ENCODE measurements at regions not wholly inside any gene's neighbourhood (a gene's known extent, or its start where the extent isn't known, plus 50 kb on each side); places are given as distances from the start of the nearest gene placed in this dataset.

DNA sequence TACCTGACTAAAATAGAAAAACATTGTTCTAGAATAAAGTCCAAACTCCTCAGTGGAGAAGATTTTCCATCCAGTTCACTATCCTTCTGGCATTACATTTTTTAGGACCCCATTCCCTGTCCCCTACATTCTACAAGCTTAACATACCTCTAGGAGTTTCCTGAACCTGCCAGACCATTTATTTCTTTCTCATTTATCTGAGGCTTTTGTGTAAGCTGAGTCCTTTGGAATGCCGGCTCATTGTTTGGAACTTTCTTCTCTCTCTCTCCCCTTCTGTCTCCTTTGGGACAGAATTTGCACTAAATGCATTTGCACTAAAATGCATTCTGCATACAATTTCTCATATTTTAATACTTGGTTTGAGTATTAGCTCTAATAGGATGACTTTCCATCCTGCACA lies 393.0 kb upstream of the ANO3 start:
- H3K4me3 ChIP-seq = no peak overlapping the region
- intact Hi-C loops (cut with DNase I) = no loop called here
- ATAC-seq = no peak
- no peak for DNase-seq
- peaks cover 9% of the 10 kb centered on the region for H3K9me3 ChIP-seq
- peaks cover 12% of the 10 kb centered on the region for H3K4me1 ChIP-seq
- H3K27ac ChIP-seq = no peak overlapping the region
- H3K36me3 ChIP-seq (ENCODE audit: insufficient read depth in 1 of 2, low read depth in 1 of 2) = no peaks in the 10 kb centered on the region
- TF ChIP-seq, protein P1, sequence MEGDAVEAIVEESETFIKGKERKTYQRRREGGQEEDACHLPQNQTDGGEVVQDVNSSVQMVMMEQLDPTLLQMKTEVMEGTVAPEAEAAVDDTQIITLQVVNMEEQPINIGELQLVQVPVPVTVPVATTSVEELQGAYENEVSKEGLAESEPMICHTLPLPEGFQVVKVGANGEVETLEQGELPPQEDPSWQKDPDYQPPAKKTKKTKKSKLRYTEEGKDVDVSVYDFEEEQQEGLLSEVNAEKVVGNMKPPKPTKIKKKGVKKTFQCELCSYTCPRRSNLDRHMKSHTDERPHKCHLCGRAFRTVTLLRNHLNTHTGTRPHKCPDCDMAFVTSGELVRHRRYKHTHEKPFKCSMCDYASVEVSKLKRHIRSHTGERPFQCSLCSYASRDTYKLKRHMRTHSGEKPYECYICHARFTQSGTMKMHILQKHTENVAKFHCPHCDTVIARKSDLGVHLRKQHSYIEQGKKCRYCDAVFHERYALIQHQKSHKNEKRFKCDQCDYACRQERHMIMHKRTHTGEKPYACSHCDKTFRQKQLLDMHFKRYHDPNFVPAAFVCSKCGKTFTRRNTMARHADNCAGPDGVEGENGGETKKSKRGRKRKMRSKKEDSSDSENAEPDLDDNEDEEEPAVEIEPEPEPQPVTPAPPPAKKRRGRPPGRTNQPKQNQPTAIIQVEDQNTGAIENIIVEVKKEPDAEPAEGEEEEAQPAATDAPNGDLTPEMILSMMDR (IDR thresholded peaks at IDR 0.05) = no peak
- H3K27me3 ChIP-seq (ENCODE audit: insufficient read depth in 3 of 3, low read length in 2 of 3) = no peaks in the 10 kb centered on the region
- WGBS, 3 donors = 32 to 55% (median 42%) methylated on average over 1 of the region's 1 CpG

DNA sequence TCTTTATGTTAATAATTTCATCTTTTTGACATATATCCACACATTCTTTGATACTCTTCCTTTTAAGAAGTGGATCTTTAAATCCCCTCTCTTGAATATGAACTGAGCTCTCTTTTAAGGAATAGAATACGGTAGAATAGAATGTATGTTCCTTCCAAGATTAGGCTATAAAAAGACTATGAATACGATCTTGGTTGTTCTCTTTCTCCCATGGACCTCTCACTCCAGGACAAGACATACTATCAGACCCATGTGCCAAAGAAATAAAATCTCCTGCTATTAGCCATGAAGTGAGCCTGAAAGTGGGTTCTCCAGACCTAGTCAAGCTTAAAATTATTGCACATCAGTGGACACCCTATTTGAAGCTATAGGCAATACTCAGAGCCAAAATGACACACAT lies 392.2 kb upstream of the ANO3 start:
- intact Hi-C loops (cut with DNase I) = no loop called here
- H3K4me1 ChIP-seq = peaks cover 12% of the 10 kb centered on the region
- H3K4me3 ChIP-seq = no peak overlapping the region
- TF ChIP-seq, protein P1 (IDR thresholded peaks at IDR 0.05) = no peak
- H3K27me3 ChIP-seq (ENCODE audit: insufficient read depth in 3 of 3, low read length in 2 of 3) = no peaks in the 10 kb centered on the region
- DNase-seq (no peak), ATAC-seq (peak in 2 of 4 donors; percentile 59 to 72)
- peaks cover 8% of the 10 kb centered on the region for H3K9me3 ChIP-seq
- no peaks in the 10 kb centered on the region for H3K36me3 ChIP-seq (ENCODE audit: insufficient read depth in 1 of 2, low read depth in 1 of 2)
- H3K27ac ChIP-seq = no peak overlapping the region
- WGBS, 3 donors = 24 to 42% (median 24%) methylated on average over 2 of the region's 2 CpGs

DNA sequence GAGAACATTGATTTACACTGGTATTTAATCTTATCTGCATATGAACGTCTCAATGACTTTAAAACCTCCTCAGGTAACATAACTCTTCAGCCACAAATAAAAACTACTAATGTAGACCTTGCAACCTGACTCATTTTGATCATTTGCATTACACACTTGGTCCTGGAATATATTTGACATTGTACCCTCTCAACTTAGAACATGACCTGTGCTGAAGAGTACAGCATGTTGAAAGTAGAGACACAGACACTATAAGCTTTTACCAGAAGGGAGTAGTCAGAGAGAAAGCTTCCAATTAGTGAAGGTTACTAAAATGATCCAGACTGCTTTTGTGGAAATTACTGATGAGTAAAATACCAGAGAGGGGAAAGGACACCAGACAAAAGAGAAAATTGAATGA lies 390.6 kb upstream of the ANO3 start:
- intact Hi-C loops (cut with DNase I) = no loop called here
- ATAC-seq = peak in 3 of 4 donors; percentile 71 to 89 (median 76)
- Histone ChIP-seq H3K27me3 (ENCODE audit: insufficient read depth in 3 of 3, low read length in 2 of 3) (no peaks in the 10 kb centered on the region), H3K9me3 (no peaks in the 10 kb centered on the region), H3K27ac (peak overlapping the region; percentile 37), H3K36me3 (ENCODE audit: insufficient read depth in 1 of 2, low read depth in 1 of 2) (no peaks in the 10 kb centered on the region), H3K4me1 (peaks cover 12% of the 10 kb centered on the region), H3K4me3 (no peak overlapping the region)
- 31 to 44% (median 32%) methylated on average over 1 of the region's 1 CpG for WGBS, 3 donors
- DNase-seq = no peak
- TF ChIP-seq, protein P1 (IDR thresholded peaks at IDR 0.05) = no peak

DNA sequence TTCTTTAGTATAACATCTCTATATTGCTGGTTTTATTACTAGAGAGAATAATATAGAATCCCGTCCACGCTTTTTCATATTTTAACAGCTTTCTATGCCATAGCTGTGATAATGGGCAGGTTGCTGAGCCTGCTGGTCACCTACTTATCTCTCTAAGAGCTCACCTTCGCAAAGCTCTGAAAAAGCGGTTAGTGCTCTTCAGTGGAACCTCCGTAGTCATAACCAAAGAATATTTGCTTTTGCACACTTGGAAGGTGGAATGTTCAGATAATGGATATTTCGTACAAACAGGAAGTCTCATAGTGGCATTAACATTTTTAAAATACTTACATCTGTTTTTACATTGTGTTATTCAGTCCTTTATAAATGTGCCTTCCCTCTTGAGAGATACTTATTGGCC lies 388.9 kb upstream of the ANO3 start:
- no peak overlapping the region for H3K27ac ChIP-seq
- ATAC-seq = no peak
- TF ChIP-seq, protein P1 (IDR thresholded peaks at IDR 0.05) = no peak
- peaks cover 12% of the 10 kb centered on the region for H3K4me1 ChIP-seq
- WGBS, 3 donors = 89 to 90% (median 89%) methylated on average over 6 of the region's 6 CpGs
- no peak for DNase-seq
- H3K4me3 ChIP-seq = no peak overlapping the region
- H3K36me3 ChIP-seq (ENCODE audit: insufficient read depth in 1 of 2, low read depth in 1 of 2) = no peaks in the 10 kb centered on the region
- H3K27me3 ChIP-seq (ENCODE audit: insufficient read depth in 3 of 3, low read length in 2 of 3) = no peaks in the 10 kb centered on the region
- H3K9me3 ChIP-seq = no peaks in the 10 kb centered on the region
- intact Hi-C loops (cut with DNase I) = no loop called here
